CD4-positive, alpha-beta T cell treated with Interleukin-15 for 4 hours (primary cell): ENCODE measurements at regions not wholly inside any gene's neighbourhood (a gene's known extent, or its start where the extent isn't known, plus 50 kb on each side); places are given as distances from the start of the nearest gene placed in this dataset.

Experiments used
- DNase-seq: peaks from one replicate; pipeline ENCODE4 v3.0.0-alpha.2; 2020; ENCODE audit warnings: low spot score

DNA sequence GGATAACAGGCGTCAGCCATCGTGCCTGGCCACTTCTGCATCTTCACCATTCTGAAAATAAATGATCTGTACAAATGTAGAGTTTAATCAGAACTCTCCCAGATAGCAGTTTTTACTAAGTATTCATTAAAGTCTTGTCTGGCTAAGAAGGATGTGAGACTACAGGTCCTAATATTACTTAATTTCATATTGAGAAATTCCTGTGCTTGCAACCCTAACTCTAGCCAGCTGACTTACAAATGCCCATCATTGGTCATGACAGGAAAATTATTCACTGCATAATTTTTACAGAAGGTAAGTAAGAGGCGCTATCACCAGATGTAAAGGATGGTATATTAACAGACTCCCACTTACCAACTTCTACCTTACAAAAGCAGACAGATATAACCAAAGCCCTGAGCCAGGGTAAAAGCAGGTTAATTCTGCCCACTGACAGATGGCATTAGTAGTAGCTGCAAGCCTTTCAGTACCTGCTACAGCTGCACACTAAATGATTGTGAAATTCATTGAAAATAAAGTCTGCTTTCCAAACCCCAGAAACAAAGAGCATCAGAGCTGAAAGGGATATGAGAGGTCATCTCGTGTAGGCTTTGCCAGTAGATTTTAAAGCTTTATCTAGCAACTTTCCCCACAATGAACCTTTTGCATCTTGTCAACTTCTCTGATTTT is 55.9 kb upstream of the FOXN2 start:
- no peak for DNase-seq

DNA sequence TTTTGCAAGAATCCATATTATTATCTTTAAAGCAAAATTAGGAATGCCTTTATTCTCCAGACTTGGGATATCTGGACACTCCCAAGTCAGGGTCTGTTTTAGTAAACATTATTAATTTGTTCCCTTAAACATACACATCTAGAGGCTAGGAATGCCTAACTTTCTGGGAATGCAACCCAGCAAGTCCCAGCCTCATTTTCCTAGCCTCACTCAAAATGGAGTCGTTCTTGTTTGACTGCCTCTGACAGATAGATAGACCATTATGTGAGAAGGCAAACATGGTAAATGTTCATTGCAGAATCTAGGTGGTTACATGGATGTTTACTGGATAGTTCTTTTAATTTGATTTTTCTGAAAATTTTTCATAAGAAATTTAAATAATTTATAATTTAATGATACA is 54.7 kb upstream of the FOXN2 start:
- no peak for DNase-seq

DNA sequence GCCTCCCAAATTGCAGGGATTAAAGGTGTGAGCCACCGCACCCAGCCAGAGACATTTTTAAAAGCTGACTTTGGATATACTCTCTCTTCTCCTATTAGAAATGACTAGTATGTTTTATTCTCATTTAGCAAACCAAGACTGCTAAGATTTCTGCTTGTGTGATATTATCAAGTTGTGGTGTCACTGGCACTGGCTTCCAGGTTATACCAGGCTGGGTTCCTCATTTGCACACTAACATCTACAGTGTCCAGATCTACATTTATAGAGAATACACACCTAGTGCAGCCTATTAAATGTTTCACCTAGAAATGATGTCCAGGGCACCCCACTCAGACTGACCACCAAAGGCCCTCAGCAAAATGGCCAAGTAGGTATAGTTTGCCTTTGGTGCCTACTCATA is 49.9 kb upstream of the FOXN2 start:
- DNase-seq = no peak
